Stimulated activated naive CD8-positive, alpha-beta T cell treated with anti-CD3 and anti-CD28 coated beads, Interleukin-15, amount 100 ng/mL, for 72 hours (primary cell): ENCODE measurements at regions not wholly inside any gene's neighbourhood (a gene's known extent, or its start where the extent isn't known, plus 50 kb on each side); places are given as distances from the start of the nearest gene placed in this dataset.

Experiments used
- ATAC-seq: fragments of 150-1000 bp; cut with Tn5 transposase; 2 replicates; pipeline ENCODE4 v1.10.0; 2021; ENCODE audit warnings: mild to moderate bottlenecking, moderate library complexity
- DNase-seq, 2 donors: peaks; one replicate each; pipeline ENCODE4 v3.0.0; 2021 to 2022
- H3K27ac Mint-ChIP-seq, 2 donors: one replicate each; pipeline ENCODE4 v1.8.0; 2022; ENCODE audit warnings: mild to moderate bottlenecking in 2 of 2, mixed read lengths in 2 of 2, moderate library complexity in 2 of 2
- H3K27me3 Mint-ChIP-seq: one replicate; pipeline ENCODE4 v1.8.0; 2022; ENCODE audit warnings: mixed read lengths
- H3K4me1 Mint-ChIP-seq: one replicate; pipeline ENCODE4 v1.8.0; 2022; ENCODE audit warnings: mild to moderate bottlenecking, mixed read lengths
- H3K4me3 Mint-ChIP-seq, 2 donors: one replicate each; pipeline ENCODE4 v1.8.0; 2022; ENCODE audit warnings: mild to moderate bottlenecking in 2 of 2, mixed read lengths in 2 of 2, moderate library complexity in 1 of 2
- H3K9me3 Mint-ChIP-seq, 2 donors: one replicate each; pipeline ENCODE4 v1.8.0; 2022; ENCODE audit warnings: mixed read lengths in 2 of 2

GRCh38 chr2:65639156-65639864 lies 206.9 kb upstream of the SPRED2 start:
- Mint-ChIP-seq H3K27ac (no peak overlapping the region), H3K9me3 (no peaks in the 10 kb centered on the region), H3K4me1 (peaks cover 6% of the 10 kb centered on the region), H3K4me3 (no peak overlapping the region), H3K27me3 (peaks cover 25% of the 10 kb centered on the region)
- ATAC-seq (no peak), DNase-seq (no peak)

DNA sequence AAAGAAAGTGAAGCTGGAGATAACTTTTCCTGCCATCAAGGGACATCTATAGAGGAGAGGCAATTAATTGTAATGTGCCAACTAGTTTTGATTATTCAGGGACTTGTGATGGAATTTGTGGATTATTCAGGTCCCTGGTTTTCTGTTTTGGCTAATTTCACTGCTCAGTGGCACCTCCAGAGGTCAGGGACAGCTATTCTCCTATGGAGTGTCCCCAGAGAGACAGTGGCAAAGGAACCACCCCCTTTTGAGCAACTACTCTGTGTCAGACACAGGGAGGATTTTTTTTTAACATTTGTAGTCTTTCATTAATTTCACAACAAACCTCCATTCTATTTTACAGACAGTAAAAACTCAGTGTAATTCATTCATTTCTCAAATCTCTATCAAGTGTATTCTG lies 206.0 kb upstream of the SPRED2 start:
- DNase-seq (no peak), ATAC-seq (no peak)
- Mint-ChIP-seq H3K4me3 (no peak overlapping the region), H3K4me1 (peaks cover 6% of the 10 kb centered on the region), H3K27ac (no peak overlapping the region), H3K27me3 (peaks cover 25% of the 10 kb centered on the region), H3K9me3 (no peaks in the 10 kb centered on the region)

GRCh38 chr2:65636813-65637483 lies 204.5 kb upstream of the SPRED2 start:
- no peak overlapping the region for H3K27ac Mint-ChIP-seq

GRCh38 chr2:65636024-65636423 lies 203.6 kb upstream of the SPRED2 start:
- Mint-ChIP-seq H3K27ac (no peak overlapping the region), H3K9me3 (no peaks in the 10 kb centered on the region), H3K27me3 (peaks cover 32% of the 10 kb centered on the region), H3K4me3 (no peak overlapping the region), H3K4me1 (peaks cover 6% of the 10 kb centered on the region)
- no peak for ATAC-seq
- no peak for DNase-seq

More at GRCh38 chr2:65636813-65637483, 204.5 kb upstream of the SPRED2 start:
- Mint-ChIP-seq H3K4me3 (no peak overlapping the region), H3K9me3 (no peaks in the 10 kb centered on the region), H3K27me3 (peaks cover 25% of the 10 kb centered on the region), H3K4me1 (peaks cover 6% of the 10 kb centered on the region)
- DNase-seq (no peak), ATAC-seq (no peak)

GRCh38 chr2:65634304-65634703 lies 201.9 kb upstream of the SPRED2 start:
- H3K27ac Mint-ChIP-seq, result no peak overlapping the region
- H3K4me1 Mint-ChIP-seq, result no peaks in the 10 kb centered on the region
- ATAC-seq (no peak), DNase-seq (no peak)
- no peaks in the 10 kb centered on the region for H3K9me3 Mint-ChIP-seq
- H3K27me3 Mint-ChIP-seq, result peaks cover 18% of the 10 kb centered on the region
- no peak overlapping the region for H3K4me3 Mint-ChIP-seq

- no peak for DNase-seq
- no peaks in the 10 kb centered on the region for H3K4me1 Mint-ChIP-seq
- peaks cover 7% of the 10 kb centered on the region for H3K27me3 Mint-ChIP-seq
- H3K4me3 Mint-ChIP-seq, result no peak overlapping the region
- ATAC-seq, result no peak
- no peaks in the 10 kb centered on the region for H3K9me3 Mint-ChIP-seq
- no peak overlapping the region for H3K27ac Mint-ChIP-seq
These were observed 198.2 kb upstream of the SPRED2 start for GRCh38 chr2:65630643-65631042.

GRCh38 chr2:65628156-65628555 lies 195.8 kb upstream of the SPRED2 start:
- H3K9me3 Mint-ChIP-seq, result no peaks in the 10 kb centered on the region
- no peak overlapping the region for H3K4me3 Mint-ChIP-seq
- peaks cover 8% of the 10 kb centered on the region for H3K4me1 Mint-ChIP-seq
- DNase-seq, result no peak
- peaks cover 10% of the 10 kb centered on the region for H3K27me3 Mint-ChIP-seq
- H3K27ac Mint-ChIP-seq, result no peak overlapping the region
- no peak for ATAC-seq

GRCh38 chr2:65626831-65627230 lies 194.4 kb upstream of the SPRED2 start:
- ATAC-seq, result no peak
- H3K9me3 Mint-ChIP-seq, result no peaks in the 10 kb centered on the region

GRCh38 chr2:65625982-65626381 lies 193.6 kb upstream of the SPRED2 start:
- no peak overlapping the region for H3K4me3 Mint-ChIP-seq
- ATAC-seq (no peak), DNase-seq (no peak)
- H3K9me3 Mint-ChIP-seq, result no peaks in the 10 kb centered on the region
- no peak overlapping the region for H3K27ac Mint-ChIP-seq
- peaks cover 18% of the 10 kb centered on the region for H3K4me1 Mint-ChIP-seq
- H3K27me3 Mint-ChIP-seq, result peaks cover 18% of the 10 kb centered on the region

More at GRCh38 chr2:65626831-65627230, 194.4 kb upstream of the SPRED2 start:
- Mint-ChIP-seq H3K27ac (no peak overlapping the region), H3K27me3 (peaks cover 22% of the 10 kb centered on the region), H3K4me1 (peaks cover 18% of the 10 kb centered on the region), H3K4me3 (no peak overlapping the region)
- no peak for DNase-seq

- no peak for DNase-seq
- H3K27me3 Mint-ChIP-seq, result peaks cover 18% of the 10 kb centered on the region
These were observed 190.6 kb upstream of the SPRED2 start for GRCh38 chr2:65622951-65623535.

DNA sequence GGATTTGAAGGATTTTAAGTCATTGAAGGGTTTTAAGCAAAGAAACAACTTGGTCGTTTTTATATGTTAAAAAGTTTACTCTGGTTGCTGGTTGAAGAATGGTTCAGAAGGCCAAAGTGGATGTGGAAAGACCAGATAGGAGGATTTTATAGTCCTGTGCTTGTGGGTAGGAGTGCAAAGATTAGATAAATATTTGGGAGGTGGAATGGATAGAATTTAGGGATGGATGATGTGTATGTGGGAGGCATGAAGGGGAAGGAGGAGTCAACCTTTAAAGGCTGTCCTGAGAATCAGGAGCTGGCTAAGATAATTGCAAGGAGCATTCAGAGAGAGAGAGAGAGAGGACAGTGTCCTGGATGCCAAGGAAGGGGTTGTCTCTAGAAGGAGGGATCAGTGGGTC lies 190.1 kb upstream of the SPRED2 start:
- H3K27me3 Mint-ChIP-seq, result peaks cover 18% of the 10 kb centered on the region
- peaks cover 18% of the 10 kb centered on the region for H3K4me1 Mint-ChIP-seq
- H3K27ac Mint-ChIP-seq, result peak overlapping the region in 1 of 2 donors; percentile 64
- ATAC-seq (no peak), DNase-seq (no peak)
- no peaks in the 10 kb centered on the region for H3K9me3 Mint-ChIP-seq
- H3K4me3 Mint-ChIP-seq, result no peak overlapping the region

More at GRCh38 chr2:65622951-65623535, 190.6 kb upstream of the SPRED2 start:
- Mint-ChIP-seq H3K4me1 (peaks cover 18% of the 10 kb centered on the region), H3K27ac (peak overlapping the region in 1 of 2 donors; percentile 64), H3K4me3 (no peak overlapping the region), H3K9me3 (no peaks in the 10 kb centered on the region)
- ATAC-seq, result no peak

DNA sequence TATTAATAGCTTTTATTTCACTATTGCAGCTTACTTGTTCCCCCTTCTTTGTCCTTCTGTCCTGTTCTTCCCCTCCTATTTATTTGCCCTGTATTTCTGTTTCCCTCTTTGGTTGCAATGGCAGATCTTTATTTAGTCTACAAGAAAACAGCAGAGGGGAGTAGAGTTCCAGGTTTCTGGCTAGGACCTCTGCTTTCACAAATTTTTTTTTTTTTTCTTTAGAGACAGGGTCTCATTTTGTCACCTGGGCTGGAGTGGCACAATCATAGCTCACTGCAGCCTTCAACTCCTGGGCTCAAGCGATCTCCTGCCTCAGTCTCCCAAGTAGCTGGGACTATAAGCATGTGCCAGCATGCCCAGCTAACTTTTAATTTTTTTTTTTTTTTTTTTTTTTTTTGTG lies 188.1 kb upstream of the SPRED2 start:
- ATAC-seq (no peak), DNase-seq (no peak)
- Mint-ChIP-seq H3K9me3 (no peaks in the 10 kb centered on the region), H3K4me1 (peaks cover 18% of the 10 kb centered on the region), H3K27me3 (peaks cover 18% of the 10 kb centered on the region), H3K27ac (no peak overlapping the region), H3K4me3 (no peak overlapping the region)

GRCh38 chr2:65620026-65620425 lies 187.6 kb upstream of the SPRED2 start:
- no peak for ATAC-seq
- peaks cover 18% of the 10 kb centered on the region for H3K27me3 Mint-ChIP-seq

GRCh38 chr2:65615602-65616001 lies 183.2 kb upstream of the SPRED2 start:
- no peak for DNase-seq
- Mint-ChIP-seq H3K4me1 (no peaks in the 10 kb centered on the region), H3K9me3 (no peaks in the 10 kb centered on the region), H3K27me3 (no peaks in the 10 kb centered on the region), H3K27ac (no peak overlapping the region), H3K4me3 (no peak overlapping the region)
- ATAC-seq, result no peak

More at GRCh38 chr2:65620026-65620425, 187.6 kb upstream of the SPRED2 start:
- Mint-ChIP-seq H3K4me1 (peaks cover 18% of the 10 kb centered on the region), H3K4me3 (no peak overlapping the region), H3K27ac (no peak overlapping the region), H3K9me3 (no peaks in the 10 kb centered on the region)
- DNase-seq, result no peak

DNA sequence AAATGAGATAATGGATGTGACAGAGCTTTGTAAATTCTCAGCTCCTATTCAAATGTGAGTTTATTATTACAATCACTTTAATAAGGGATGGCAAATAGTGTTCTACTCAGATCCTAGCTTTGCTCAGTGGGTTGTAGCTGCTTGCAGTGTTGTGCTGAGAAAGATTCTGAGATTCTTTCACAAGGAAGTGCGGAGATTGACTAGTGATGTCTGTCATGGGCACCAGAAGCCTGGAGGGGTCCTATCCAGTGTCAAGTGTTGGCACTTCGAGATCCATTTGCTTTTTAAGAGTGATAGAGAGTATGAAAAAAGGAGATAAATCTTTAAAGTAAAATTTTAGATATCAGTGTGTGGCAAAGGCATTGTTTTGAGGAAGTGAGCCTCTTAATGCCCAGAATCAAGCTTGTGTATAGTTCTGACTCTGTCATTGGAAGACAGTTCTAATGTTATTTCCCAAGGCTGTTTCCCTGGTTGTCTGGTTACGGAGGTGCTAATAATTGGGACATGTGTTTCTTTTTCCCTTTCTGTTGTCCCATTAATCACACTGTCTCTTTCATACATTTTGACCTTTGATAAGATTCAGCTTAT lies 181.7 kb upstream of the SPRED2 start:
- Mint-ChIP-seq H3K9me3 (no peaks in the 10 kb centered on the region), H3K4me1 (no peaks in the 10 kb centered on the region), H3K27ac (no peak overlapping the region), H3K27me3 (no peaks in the 10 kb centered on the region), H3K4me3 (no peak overlapping the region)
- no peak for DNase-seq
- no peak for ATAC-seq

- H3K27ac Mint-ChIP-seq, result no peak overlapping the region
- no peak overlapping the region for H3K4me3 Mint-ChIP-seq
- H3K27me3 Mint-ChIP-seq, result peaks cover 14% of the 10 kb centered on the region
- DNase-seq, result no peak
- H3K4me1 Mint-ChIP-seq, result peaks cover 5% of the 10 kb centered on the region
- ATAC-seq, result no peak
- H3K9me3 Mint-ChIP-seq, result no peaks in the 10 kb centered on the region
These were observed 179.1 kb upstream of the SPRED2 start for GRCh38 chr2:65611488-65611887.
